T1000 (cell line): ENCODE measurements at regions not wholly inside any gene's neighbourhood (a gene's known extent, or its start where the extent isn't known, plus 50 kb on each side); places are given as distances from the start of the nearest gene placed in this dataset.
A peak's percentile ranks its signal among the peaks of the same experiment; 100 is the strongest.

Experiments
- DNase-seq: peaks from one replicate; lab custom pipeline; 2025; ENCODE audit warnings: mixed read lengths; lab: John Stamatoyannopoulos, UW

- DNase-seq: no peak
These were observed 694.1 kb downstream of the TYW1 start for GRCh38 chr7:67690700-67691099.

DNA sequence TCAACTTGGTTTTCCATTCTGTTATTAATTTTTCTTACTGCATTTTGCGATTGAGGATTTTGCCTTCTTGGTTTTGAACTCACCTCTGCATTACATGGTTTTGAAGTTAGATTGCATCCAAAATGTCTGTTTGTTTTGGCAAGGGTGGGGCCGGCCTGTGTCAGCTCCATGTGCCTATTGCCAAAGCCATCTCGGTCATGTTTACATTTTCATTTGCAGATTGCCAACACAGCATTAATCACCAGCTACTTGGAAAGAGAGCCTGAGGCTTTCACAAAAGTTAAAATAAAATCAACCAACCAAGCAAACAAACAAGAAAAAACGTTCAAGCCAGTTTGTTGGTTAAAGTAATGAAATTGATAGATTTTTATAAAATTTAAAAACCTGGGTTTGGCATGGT lies 695.8 kb downstream of the TYW1 start:
- DNase-seq: peak; percentile 10

- DNase-seq: no peak
These were observed 699.5 kb downstream of the TYW1 start for GRCh38 chr7:67696124-67696523.

DNA sequence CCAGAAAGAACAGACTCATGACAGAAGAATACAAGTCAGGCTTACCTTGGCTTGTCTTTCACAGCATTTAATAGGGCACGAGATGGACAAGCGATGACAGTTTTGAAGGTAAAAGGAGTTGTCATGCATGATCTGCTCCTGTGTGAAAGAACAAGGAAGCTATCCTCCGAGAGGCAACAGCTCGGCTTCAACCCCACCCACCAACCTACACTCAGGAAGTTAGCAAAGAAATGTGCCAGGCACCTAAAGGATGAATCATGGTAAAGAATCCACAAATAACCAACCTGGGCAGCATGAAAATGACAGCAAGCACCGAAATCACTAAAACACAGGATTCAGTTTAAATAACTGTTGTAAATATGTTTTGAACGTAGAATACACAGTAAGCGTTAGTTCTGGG lies 700.2 kb downstream of the TYW1 start:
- DNase-seq: no peak

GRCh38 chr7:67698354-67698753 lies 701.7 kb downstream of the TYW1 start:
- no peak for DNase-seq

- no peak for DNase-seq
These were observed 709.2 kb downstream of the TYW1 start for GRCh38 chr7:67705850-67706249.

- DNase-seq: no peak
These were observed 715.1 kb downstream of the TYW1 start for GRCh38 chr7:67711706-67712105.

GRCh38 chr7:67713451-67714056 lies 716.9 kb downstream of the TYW1 start:
- no peak for DNase-seq

- DNase-seq: no peak
These were observed 720.1 kb downstream of the TYW1 start for GRCh38 chr7:67716729-67717128.

- DNase-seq: no peak
These were observed 727.0 kb downstream of the TYW1 start for GRCh38 chr7:67723591-67723990.

GRCh38 chr7:67724435-67724834 lies 727.8 kb downstream of the TYW1 start:
- DNase-seq: no peak

- DNase-seq: no peak
These were observed 728.3 kb downstream of the TYW1 start for GRCh38 chr7:67724955-67725354.

DNA sequence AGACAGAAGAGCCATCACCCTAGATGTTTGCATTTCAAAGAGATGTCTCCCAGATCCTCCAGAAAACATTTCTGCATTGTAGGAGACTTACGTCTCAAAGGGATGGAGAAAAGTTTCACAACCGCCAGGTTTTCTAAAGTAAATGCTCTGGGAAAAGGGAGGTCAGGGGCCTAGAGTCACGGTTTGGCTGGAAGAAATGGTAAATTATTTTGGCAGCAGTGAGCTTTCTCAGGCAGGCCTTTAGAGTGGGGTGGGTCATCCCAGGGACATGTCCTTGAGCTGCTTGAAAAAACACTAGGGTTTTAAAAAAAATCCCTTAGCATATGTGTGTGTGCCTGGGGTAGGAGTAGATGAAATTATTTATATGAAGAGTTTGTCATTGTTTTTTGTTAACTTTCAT lies 728.8 kb downstream of the TYW1 start:
- DNase-seq: no peak

DNA sequence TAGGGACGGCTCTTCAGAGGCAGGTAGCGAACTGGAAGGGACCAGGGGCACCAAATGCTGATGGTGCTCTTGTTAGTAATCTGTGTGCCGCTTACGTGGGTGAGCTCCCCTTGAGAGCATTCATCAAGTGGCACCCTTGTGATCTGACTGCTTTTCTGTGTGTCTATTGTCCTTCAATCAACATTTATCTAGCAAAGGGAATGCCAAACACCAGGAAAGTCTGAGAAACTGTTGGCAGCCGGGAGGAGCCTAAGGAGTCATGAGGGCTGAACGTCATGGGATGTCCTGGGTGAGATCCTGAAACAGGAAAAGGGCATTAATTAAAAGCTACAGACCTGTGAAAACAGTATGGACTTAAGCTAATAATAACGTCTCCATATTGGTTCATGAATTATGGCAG lies 733.1 kb downstream of the TYW1 start:
- DNase-seq: no peak

GRCh38 chr7:67731704-67732103 lies 735.1 kb downstream of the TYW1 start:
- DNase-seq: no peak

DNA sequence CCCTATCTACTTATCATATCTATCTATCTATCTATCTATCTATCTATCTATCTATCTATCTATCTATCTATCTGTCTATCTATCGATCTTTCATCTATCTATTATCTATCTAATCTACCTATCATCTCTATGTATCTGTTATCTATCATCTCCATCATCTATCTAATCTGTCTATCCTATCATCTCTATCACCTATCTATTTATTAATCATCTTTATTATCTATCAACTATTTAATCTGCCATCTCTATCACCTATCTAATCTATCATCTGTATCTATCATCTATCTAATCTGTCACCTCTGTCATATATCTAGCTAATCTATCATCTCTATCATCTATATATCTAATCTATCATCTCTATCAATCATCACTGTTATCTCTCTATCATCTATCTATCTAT lies 736.3 kb downstream of the TYW1 start:
- DNase-seq: no peak

GRCh38 chr7:67738145-67738544 lies 741.5 kb downstream of the TYW1 start:
- no peak for DNase-seq

DNA sequence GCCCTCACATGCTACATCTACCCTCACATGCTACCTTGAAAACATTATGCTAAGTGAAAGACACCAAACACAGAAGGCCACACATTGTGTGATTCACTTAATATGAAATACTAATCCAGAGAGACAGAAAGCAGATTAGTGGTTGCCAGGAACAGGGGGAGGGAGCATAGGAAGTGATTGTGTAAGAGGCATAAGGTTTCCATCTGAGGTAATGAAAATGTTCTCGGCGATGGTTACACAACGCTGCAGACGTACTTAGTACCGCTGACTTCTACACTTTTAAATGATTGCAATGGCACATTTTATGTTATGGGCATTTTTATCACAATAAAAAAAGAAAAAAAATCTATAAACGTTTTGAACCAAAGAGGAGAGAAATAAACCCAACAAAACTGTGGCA lies 742.3 kb downstream of the TYW1 start:
- no peak for DNase-seq

DNA sequence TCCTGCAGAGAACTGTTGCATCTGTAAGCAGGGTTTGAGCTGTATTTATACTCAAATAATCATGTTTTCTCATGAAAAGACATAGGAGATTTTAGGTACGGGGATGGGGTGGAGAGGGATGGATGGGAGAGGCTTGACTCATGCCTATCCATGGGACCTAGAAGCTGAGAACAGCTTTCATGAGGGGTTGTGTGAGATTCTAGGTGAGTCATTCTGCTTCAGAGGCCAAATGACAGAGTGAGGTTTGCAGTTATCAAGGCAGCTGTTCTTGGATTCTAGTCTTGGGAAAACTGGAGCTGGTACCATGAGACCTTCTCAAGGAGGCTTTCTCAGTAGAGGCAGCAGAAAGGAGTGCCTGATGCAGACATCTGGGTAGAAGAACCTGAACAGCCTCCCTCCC lies 746.9 kb downstream of the TYW1 start:
- DNase-seq: no peak

GRCh38 chr7:67752227-67752626 lies 755.6 kb downstream of the TYW1 start:
- DNase-seq: no peak

DNA sequence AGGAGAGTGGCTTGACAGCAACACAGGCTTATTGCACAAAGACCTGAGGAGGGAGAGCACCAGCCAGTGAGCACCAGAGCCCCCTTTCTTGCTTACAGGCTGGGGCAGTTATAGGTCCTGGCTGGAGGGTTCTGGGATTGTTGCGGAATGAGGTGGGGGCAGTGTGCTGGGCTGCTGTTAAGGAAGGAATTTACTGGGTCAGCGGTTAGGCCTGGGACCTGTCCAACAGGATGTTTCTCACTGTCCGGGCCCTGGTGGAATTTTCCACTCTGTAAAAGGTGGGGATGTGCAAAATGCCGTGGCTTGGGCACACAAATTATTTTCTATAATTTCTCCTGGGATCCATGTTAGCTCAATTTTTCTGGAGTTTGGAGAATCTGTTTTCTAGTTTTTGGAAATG lies 757.3 kb downstream of the TYW1 start:
- no peak for DNase-seq

- no peak for DNase-seq
These were observed 758.0 kb downstream of the TYW1 start for GRCh38 chr7:67754651-67755050.

DNA sequence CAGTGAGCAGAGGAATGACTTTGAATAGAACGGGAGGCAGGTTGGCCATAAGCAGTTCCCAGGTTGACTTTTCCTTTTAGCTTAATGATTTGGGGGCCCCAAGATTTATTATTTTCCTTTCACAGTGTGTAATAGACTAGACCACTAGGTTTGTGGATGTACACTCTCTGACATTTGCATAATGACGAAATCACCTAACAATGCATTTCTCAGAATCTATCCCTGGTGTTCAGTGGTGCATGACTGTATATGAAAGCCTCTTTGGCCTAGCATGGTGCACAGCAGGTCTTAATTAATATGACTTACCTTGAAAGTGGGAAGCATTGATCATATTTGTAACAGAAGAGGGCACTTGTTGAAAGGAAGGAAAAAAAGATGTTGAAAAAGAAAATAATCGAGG lies 761.9 kb downstream of the TYW1 start:
- no peak for DNase-seq

DNA sequence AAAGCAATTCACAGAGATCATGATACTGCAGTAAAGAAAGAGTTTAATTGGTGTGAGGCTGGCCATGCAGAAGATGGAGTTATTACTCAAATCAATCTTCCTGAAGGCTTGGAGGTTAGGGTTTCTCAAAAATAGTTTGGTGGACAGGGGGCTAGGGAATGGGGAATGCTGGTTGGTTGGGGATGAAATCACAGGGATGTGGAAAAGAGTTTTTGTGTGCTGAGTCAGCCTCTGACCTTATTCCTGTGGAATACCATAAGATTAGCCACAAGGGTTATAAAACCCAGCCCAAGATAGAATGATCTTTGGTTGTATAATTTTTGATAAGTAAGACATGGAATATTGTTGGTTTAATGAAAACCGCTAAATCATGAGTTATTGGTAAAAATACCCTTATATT lies 764.3 kb downstream of the TYW1 start:
- DNase-seq: peak; percentile 6

DNA sequence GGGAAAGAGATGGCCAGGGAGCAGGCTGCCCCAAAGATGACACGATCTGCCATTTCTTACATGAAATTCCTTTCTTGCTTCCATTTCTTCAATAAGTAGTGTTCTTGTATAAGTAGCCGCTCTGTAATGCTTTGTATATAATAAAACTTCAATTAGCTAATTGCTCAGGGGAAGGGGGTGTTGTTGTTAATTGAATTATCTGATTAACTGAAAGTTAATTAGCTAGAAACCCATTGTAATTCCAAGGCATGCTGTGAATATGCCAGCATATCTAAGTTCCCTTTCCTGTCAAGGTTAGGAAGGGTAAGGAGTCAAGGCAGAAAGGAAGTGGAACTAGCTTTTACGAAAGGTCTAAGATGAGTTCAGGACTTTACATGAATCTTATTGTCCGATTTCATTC lies 765.9 kb downstream of the TYW1 start:
- no peak for DNase-seq
